Kidney epithelial cell (primary cell): ENCODE measurements at regions not wholly inside any gene's neighbourhood (a gene's known extent, or its start where the extent isn't known, plus 50 kb on each side); places are given as distances from the start of the nearest gene placed in this dataset.

Experiments used
- DNase-seq: peaks from one replicate; pipeline ENCODE4 v3.0.0-alpha.2; 2010; ENCODE audit warnings: low read depth
- H3K27me3 ChIP-seq: 2 replicates; pipeline ENCODE4 v1.6.0; 2011; ENCODE audit warnings: low read length; ENCODE audit not compliant: control insufficient read depth, insufficient read depth
- H3K36me3 ChIP-seq: 2 replicates; pipeline ENCODE4 v1.5.1; 2011; ENCODE audit warnings: low read length; ENCODE audit not compliant: control insufficient read depth, insufficient read depth
- H3K4me3 ChIP-seq: 2 replicates; pipeline ENCODE4 v1.5.1; 2011; ENCODE audit warnings: low read depth, mild to moderate bottlenecking, control low read depth, low read length
- TF ChIP-seq, protein P1 (sequence below): IDR thresholded peaks from 2 replicates; pipeline ENCODE4 v1.5.1; 2011; ENCODE audit warnings: mild to moderate bottlenecking, moderate library complexity, low read length, control low read depth, inconsistent platforms; ENCODE audit not compliant: insufficient read depth, poor library complexity, severe bottlenecking

DNA sequence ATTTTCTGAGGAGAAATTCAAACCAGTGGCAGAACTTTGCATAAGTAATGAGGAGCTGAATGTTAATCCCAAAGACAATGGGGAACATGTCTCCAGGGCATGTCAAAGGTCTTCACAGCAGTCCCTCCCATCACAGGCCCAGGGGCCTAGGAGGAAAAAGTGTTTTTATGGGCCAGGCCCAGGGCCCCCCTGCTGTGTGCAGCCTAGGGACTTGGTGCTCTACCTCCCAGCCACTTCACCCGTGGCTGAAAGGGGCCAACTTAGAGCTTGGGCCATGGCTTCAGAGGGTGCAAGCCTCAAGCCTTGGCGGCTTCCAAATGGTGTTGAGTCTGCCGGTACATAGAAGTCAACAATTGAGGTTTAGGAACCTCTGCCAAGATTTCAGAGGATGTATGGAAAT lies 854.0 kb downstream of the LRRIQ3 start:
- Histone ChIP-seq H3K4me3 (no peak overlapping the region), H3K27me3 (no peaks in the 10 kb centered on the region), H3K36me3 (no peaks in the 10 kb centered on the region)
- DNase-seq, result no peak
- TF ChIP-seq, protein P1, sequence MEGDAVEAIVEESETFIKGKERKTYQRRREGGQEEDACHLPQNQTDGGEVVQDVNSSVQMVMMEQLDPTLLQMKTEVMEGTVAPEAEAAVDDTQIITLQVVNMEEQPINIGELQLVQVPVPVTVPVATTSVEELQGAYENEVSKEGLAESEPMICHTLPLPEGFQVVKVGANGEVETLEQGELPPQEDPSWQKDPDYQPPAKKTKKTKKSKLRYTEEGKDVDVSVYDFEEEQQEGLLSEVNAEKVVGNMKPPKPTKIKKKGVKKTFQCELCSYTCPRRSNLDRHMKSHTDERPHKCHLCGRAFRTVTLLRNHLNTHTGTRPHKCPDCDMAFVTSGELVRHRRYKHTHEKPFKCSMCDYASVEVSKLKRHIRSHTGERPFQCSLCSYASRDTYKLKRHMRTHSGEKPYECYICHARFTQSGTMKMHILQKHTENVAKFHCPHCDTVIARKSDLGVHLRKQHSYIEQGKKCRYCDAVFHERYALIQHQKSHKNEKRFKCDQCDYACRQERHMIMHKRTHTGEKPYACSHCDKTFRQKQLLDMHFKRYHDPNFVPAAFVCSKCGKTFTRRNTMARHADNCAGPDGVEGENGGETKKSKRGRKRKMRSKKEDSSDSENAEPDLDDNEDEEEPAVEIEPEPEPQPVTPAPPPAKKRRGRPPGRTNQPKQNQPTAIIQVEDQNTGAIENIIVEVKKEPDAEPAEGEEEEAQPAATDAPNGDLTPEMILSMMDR, result no peak

DNA sequence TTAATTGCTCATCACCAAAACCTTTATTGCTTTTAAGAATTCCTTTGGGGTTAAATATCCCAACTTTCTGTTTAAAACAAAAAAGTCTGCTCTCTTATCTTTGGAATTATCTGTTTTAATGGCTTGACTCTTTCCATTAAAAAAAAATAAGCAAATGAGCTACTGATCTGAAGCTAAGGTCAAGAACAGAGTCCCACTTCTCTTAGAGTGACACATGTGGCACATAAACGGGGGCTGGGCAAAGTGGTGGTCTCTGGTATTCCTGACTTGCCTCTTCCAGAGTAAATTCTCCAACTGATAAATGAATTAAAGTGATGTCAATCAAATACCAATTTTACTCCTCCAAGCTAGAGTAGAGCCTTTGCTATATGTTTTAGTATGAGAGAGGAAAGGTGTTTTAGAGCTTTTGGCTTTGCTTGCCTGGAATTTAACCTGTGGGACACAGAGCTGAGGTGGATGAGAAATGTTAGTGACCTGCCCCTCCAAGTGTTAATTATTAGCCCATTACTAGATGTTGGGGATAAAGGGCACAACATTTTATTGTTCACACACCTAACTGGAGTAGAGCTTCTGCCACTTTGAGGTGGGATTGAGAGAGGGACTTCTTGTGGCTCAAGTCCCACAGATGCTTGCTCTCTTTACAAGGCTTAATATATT lies 864.0 kb downstream of the LRRIQ3 start:
- Histone ChIP-seq H3K27me3 (no peaks in the 10 kb centered on the region), H3K4me3 (no peak overlapping the region), H3K36me3 (no peaks in the 10 kb centered on the region)
- TF ChIP-seq, protein P1, result no peak
- no peak for DNase-seq

DNA sequence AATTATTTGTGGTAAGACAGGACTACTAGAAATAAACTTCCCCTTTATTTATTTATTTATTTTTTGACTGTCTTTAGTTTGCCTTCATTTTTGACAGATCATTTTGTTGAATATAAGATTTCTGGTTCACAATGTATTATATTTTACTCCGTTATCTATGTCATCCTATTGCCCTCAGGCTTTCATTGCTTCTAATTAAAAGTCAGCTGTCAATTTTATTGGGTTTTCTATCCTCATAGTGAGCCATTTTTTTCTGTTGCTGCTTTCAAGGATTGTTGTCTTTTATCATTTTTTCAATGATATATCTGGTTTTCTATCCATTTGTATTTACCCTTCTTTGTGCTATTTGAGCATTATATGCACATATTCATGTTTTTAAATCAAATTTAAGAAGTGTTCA lies 866.2 kb downstream of the LRRIQ3 start:
- TF ChIP-seq, protein P1, result no peak
- no peak for DNase-seq
- Histone ChIP-seq H3K4me3 (no peak overlapping the region), H3K27me3 (no peaks in the 10 kb centered on the region), H3K36me3 (no peaks in the 10 kb centered on the region)

DNA sequence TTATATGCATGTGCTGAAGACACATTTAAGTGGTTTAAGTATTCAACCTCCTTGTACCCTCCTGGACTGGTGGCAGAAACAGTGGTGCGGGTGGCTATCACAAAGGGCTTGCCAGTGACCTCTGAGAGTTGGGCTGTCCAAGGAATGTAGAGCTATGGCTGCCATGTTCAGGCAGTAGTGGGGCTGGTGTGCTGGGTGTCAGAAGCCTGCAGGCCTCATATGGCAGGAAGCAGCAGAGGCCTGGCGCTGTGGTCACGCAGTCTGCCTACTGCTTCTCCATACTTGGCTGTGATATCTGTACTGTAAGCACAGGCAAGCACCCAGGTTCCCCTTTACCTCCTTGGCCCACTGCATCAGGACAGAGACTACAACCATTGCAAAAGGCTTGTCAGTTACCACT lies 870.0 kb downstream of the LRRIQ3 start:
- no peak for DNase-seq
- TF ChIP-seq, protein P1, result no peak
- Histone ChIP-seq H3K4me3 (no peak overlapping the region), H3K36me3 (no peaks in the 10 kb centered on the region), H3K27me3 (no peaks in the 10 kb centered on the region)

DNA sequence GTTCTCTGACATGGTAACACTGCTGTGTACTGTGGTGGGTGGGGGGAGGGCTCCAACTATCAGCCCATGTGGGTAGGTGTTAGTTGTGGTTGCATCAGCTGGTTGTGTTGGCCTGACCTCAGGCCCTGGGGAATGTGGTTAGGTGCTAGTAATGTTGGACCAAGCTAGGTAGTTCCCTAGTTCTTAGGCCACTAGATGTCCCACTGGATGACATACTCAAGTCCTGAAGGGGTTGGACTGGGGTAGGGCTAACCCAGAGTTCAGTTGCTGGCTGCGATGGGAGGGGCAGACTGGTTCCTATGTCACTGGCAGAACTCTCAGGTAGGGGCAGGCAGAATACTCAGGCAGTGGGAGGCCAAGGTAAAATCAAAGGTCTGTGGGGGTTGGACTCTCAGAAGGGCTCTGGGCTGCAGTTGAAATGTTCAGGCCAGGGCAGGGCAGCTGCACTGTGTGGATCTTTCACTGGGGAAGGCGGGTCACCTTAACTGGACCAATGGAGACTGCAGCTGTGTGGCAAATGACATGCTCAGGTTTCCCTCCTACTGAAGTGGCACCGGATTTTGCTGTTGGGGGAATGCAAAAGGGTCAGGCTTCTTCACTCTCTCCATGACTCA lies 870.7 kb downstream of the LRRIQ3 start:
- TF ChIP-seq, protein P1, result no peak
- no peak for DNase-seq

DNA sequence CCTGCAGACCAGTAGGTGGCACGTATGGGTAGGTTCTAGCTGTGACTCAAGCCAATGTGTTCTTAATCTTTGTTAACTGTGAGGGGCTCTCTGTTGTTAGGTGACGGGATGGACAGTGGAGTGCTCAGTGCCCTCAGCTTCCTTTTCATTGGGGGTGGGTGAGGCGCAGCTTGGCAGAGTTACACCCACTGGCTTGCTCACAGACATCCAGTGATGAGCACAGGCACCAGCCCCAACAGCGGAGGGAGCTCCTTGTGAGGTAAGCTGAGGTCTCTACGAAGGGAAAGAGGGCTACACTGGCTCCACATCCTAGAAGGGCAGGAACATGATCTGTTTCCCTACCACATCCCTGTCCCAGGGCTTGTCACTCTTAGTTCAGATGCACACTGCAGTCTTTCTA lies 871.3 kb downstream of the LRRIQ3 start:
- H3K27me3 ChIP-seq, result no peaks in the 10 kb centered on the region
- no peaks in the 10 kb centered on the region for H3K36me3 ChIP-seq
- no peak for DNase-seq
- TF ChIP-seq, protein P1, result no peak
- no peak overlapping the region for H3K4me3 ChIP-seq

More for the DNA sequence above, 870.7 kb downstream of the LRRIQ3 start:
- H3K27me3 ChIP-seq, result no peaks in the 10 kb centered on the region
- no peaks in the 10 kb centered on the region for H3K36me3 ChIP-seq
- H3K4me3 ChIP-seq, result no peak overlapping the region
